H1 (cell line): ENCODE measurements at regions not wholly inside any gene's neighbourhood (a gene's known extent, or its start where the extent isn't known, plus 50 kb on each side); places are given as distances from the start of the nearest gene placed in this dataset.
"Not testable (repeated sequence)": the region's sequence is repeated elsewhere in the genome, so short reads cannot be mapped to it uniquely, and the experiment has no call there.

Source experiments
- CTCF ChIA-PET: fragments of 300-600 bp; sonication (Branson Sonifier 250); formaldehyde crosslinking; loops from one replicate; lab custom pipeline; 2021; ENCODE audit not compliant: partially characterized antibody; lab: Charles Lee
- POLR2A ChIA-PET: fragments of 300-600 bp; sonication (Branson Sonifier 250); formaldehyde crosslinking; loops from one replicate; lab custom pipeline; 2021; ENCODE audit warnings: inconsistent platforms; ENCODE audit not compliant: partially characterized antibody; lab: Charles Lee
- DNase-seq, 2 experiments: peaks; one replicate each; pipeline versions ENCODE4 v3.0.0 to v3.0.0-alpha.2; 2010 to 2022; ENCODE audit warnings: low spot score in 2 of 2, low read depth in 1 of 2, mixed read lengths in 1 of 2
- FAIRE-seq: peaks from 2 replicates; lab custom pipeline; 2011; peaks lifted over from hg19 to GRCh38; lab: Jason Lieb, UNC
- H2AFZ ChIP-seq: 2 replicates; pipeline ENCODE4 v1.8.1; 2012; ENCODE audit warnings: low read length, inconsistent platforms
- H2AK5ac ChIP-seq: 2 replicates; pipeline ENCODE4 v1.6.1; 2013; ENCODE audit warnings: low read depth, low read length
- H2BK120ac ChIP-seq: replicated peaks from 2 replicates; pipeline ENCODE3; 2013; ENCODE audit warnings: low read depth, low read length, inconsistent platforms
- H2BK12ac ChIP-seq: 2 replicates; pipeline ENCODE4 v1.6.1; 2013; ENCODE audit warnings: low read depth, low read length
- H2BK15ac ChIP-seq: 2 replicates; pipeline ENCODE4 v1.6.1; 2013; ENCODE audit warnings: low read length
- H2BK20ac ChIP-seq: 2 replicates; pipeline ENCODE4 v1.6.1; 2013; ENCODE audit warnings: low read length
- H2BK5ac ChIP-seq: 2 replicates; pipeline ENCODE4 v1.6.1; 2013; ENCODE audit warnings: low read depth, low read length
- H3K14ac ChIP-seq: 2 replicates; pipeline ENCODE4 v1.6.1; 2013; ENCODE audit warnings: inconsistent platforms; ENCODE audit not compliant: insufficient read length
- H3K18ac ChIP-seq: 2 replicates; pipeline ENCODE4 v1.6.1; 2013; ENCODE audit warnings: low read length; ENCODE audit errors: extremely low read depth
- H3K23ac ChIP-seq: 2 replicates; pipeline ENCODE4 v1.6.1; 2013; ENCODE audit warnings: inconsistent platforms; ENCODE audit not compliant: insufficient read length
- H3K23me2 ChIP-seq: 2 replicates; pipeline ENCODE4 v1.6.1; 2013; ENCODE audit warnings: low read depth, low read length
- H3K27ac ChIP-seq: 2 replicates; pipeline ENCODE4 v1.6.1; 2011; ENCODE audit warnings: low read depth, low read length, inconsistent platforms
- H3K27me3 ChIP-seq, 4 experiments: replicated peaks in 1 of 4; 1 replicate in 1 of 4; 2 replicates in 3 of 4; pipeline versions ENCODE4 v1.6.1 to v1.8.1; 2011 to 2013; ENCODE audit warnings: low read length in 3 of 4, mild to moderate bottlenecking in 3 of 4, inconsistent platforms in 2 of 4, mixed read lengths in 2 of 4, moderate library complexity in 1 of 4; ENCODE audit not compliant: control insufficient read depth in 3 of 4, insufficient read depth in 3 of 4; ENCODE audit errors: extremely low read depth in 1 of 4
- H3K36me3 ChIP-seq, 4 experiments: 2 replicates each; pipeline versions ENCODE4 v1.6.1 to v1.8.1; 2011 to 2013; ENCODE audit warnings: mild to moderate bottlenecking in 4 of 4, low read length in 3 of 4, moderate library complexity in 2 of 4, control low read depth in 1 of 4, inconsistent platforms in 1 of 4; ENCODE audit not compliant: insufficient read depth in 4 of 4, control insufficient read depth in 2 of 4
- H3K4ac ChIP-seq: replicated peaks from 2 replicates; pipeline ENCODE3; 2013; ENCODE audit warnings: low read length, low read depth, mixed read lengths, inconsistent platforms; ENCODE audit not compliant: insufficient read length
- H3K4me1 ChIP-seq, 4 experiments: replicated peaks in 1 of 4; 1 replicate in 1 of 4; 2 replicates in 3 of 4; pipeline versions ENCODE4 v1.6.1 to v1.8.1; 2011 to 2013; ENCODE audit warnings: low read length in 3 of 4, inconsistent platforms in 2 of 4, mixed read lengths in 1 of 4; ENCODE audit not compliant: insufficient read depth in 4 of 4, control insufficient read depth in 3 of 4
- H3K4me2 ChIP-seq, 2 experiments: 2 replicates each; pipeline versions ENCODE4 v1.6.1 to v1.8.1; 2011 to 2013; ENCODE audit warnings: low read depth in 2 of 2, low read length in 2 of 2, control low read depth in 1 of 2, inconsistent platforms in 1 of 2, mild to moderate bottlenecking in 1 of 2; ENCODE audit not compliant: insufficient read depth in 1 of 2
- H3K4me3 ChIP-seq, 4 experiments: fragments of 200-600, 300-600 bp in 1 of 4; sonication (generic), shearing (Covaris generic), sonication (Bioruptor Twin) in 1 of 4; 2 replicates each; pipeline versions ENCODE4 v1.5.1 to v1.8.1; 2011 to 2016; ENCODE audit warnings: low read length in 4 of 4, low read depth in 3 of 4, control low read depth in 2 of 4, inconsistent platforms in 2 of 4, mild to moderate bottlenecking in 2 of 4, mixed read lengths in 1 of 4, moderate library complexity in 1 of 4; ENCODE audit not compliant: insufficient read depth in 2 of 4; ENCODE audit errors: extremely low read depth in 1 of 4
- H3K56ac ChIP-seq: replicated peaks from 2 replicates; pipeline ENCODE3; 2013; ENCODE audit warnings: low read depth, mild to moderate bottlenecking, mixed read lengths, low read length, inconsistent platforms; ENCODE audit not compliant: insufficient read length
- H3K79me1 ChIP-seq: 2 replicates; pipeline ENCODE4 v1.6.1; 2013; ENCODE audit warnings: low read depth, low read length, control low read depth
- H3K79me2 ChIP-seq, 2 experiments: 2 replicates each; pipeline versions ENCODE4 v1.6.1 to v1.8.1; 2012 to 2013; ENCODE audit warnings: low read length in 2 of 2, mild to moderate bottlenecking in 2 of 2, inconsistent platforms in 1 of 2; ENCODE audit not compliant: insufficient read depth in 2 of 2, control insufficient read depth in 1 of 2
- H3K9ac ChIP-seq, 4 experiments: replicated peaks in 1 of 4; 1 replicate in 1 of 4; 2 replicates in 3 of 4; pipeline versions ENCODE4 v1.6.1 to v1.8.1; 2011 to 2013; ENCODE audit warnings: low read depth in 3 of 4, low read length in 3 of 4, control low read depth in 2 of 4, mild to moderate bottlenecking in 2 of 4, moderate library complexity in 2 of 4, inconsistent platforms in 1 of 4; ENCODE audit errors: extremely low read depth in 1 of 4
- H3K9me3 ChIP-seq, 2 experiments: 2 replicates each; pipeline versions ENCODE4 v1.6.1 to v1.8.1; 2012 to 2013; ENCODE audit warnings: mild to moderate bottlenecking in 2 of 2, moderate library complexity in 2 of 2, control low read depth in 1 of 2, inconsistent platforms in 1 of 2, low read depth in 1 of 2, low read length in 1 of 2, mixed read lengths in 1 of 2; ENCODE audit not compliant: insufficient read depth in 2 of 2
- H4K20me1 ChIP-seq, 2 experiments: replicated peaks in 1 of 2; 2 replicates each; pipeline versions ENCODE3 to v1.8.1; 2011 to 2013; ENCODE audit warnings: inconsistent platforms in 2 of 2, low read length in 2 of 2, mild to moderate bottlenecking in 1 of 2; ENCODE audit not compliant: insufficient read depth in 2 of 2, control insufficient read depth in 1 of 2
- H4K5ac ChIP-seq: 2 replicates; pipeline ENCODE4 v1.6.1; 2013; ENCODE audit warnings: low read length, low read depth, mixed read lengths, inconsistent platforms; ENCODE audit not compliant: insufficient read length
- H4K8ac ChIP-seq: 2 replicates; pipeline ENCODE4 v1.8.0; 2013; ENCODE audit warnings: mild to moderate bottlenecking, moderate library complexity, low read length, inconsistent platforms; ENCODE audit not compliant: insufficient read depth; ENCODE audit errors: extremely low read depth
- H4K91ac ChIP-seq: replicated peaks from 2 replicates; pipeline ENCODE3; 2013; ENCODE audit warnings: low read length, mixed read lengths, inconsistent platforms; ENCODE audit not compliant: insufficient read length
- WGBS, 2 experiments: shearing (Covaris generic) in 1 of 2; methylation state at CpG; one replicate each; pipeline versions ENCODE4 v1.1.6 to v1.1.7; 2013 to 2015; ENCODE audit warnings: low lambda C conversion rate in 2 of 2, mixed read lengths in 2 of 2, inconsistent platforms in 1 of 2, low coverage in 1 of 2, missing lambda C conversion rate in 1 of 2; ENCODE audit not compliant: insufficient replicate concordance in 2 of 2, insufficient coverage in 1 of 2, insufficient read length in 1 of 2; ENCODE audit errors: extremely low coverage in 1 of 2, missing lambda C conversion rate in 1 of 2; 5-methylcytosine and 5-hydroxymethylcytosine counted together

GRCh38 chr3:171519423-171519822, 59.2 kb upstream of the TNIK start:
- H4K8ac ChIP-seq, H2BK12ac ChIP-seq, POLR2A ChIA-PET, H3K36me3 ChIP-seq, H2BK5ac ChIP-seq, DNase-seq, H3K4me2 ChIP-seq, H3K14ac ChIP-seq, H3K4me3 ChIP-seq, H3K56ac ChIP-seq, H3K4me1 ChIP-seq, H3K9ac ChIP-seq, H2AK5ac ChIP-seq, H2BK15ac ChIP-seq, H3K79me2 ChIP-seq, H3K27ac ChIP-seq, H4K20me1 ChIP-seq, H4K91ac ChIP-seq, H3K23me2 ChIP-seq, H2BK120ac ChIP-seq, H3K18ac ChIP-seq, H2BK20ac ChIP-seq, H4K5ac ChIP-seq, H3K23ac ChIP-seq, H3K9me3 ChIP-seq, H3K4ac ChIP-seq, H2AFZ ChIP-seq, FAIRE-seq, H3K27me3 ChIP-seq, H3K79me1 ChIP-seq: not testable (repeated sequence)
- 92% methylated on average over 2 of the region's 2 CpGs; no CpG with 5 or more reads in 1 of the 2 experiments for WGBS, 2 experiments
- CTCF ChIA-PET = interaction anchor here (0.7 kb wide), 1 partner anchor 46 kb away, joined by 3 read pairs; no protein-coding TSS in a partner anchor
